ENCODE measurements at regions not wholly inside any gene's neighbourhood (a gene's known extent, or its start where the extent isn't known, plus 50 kb on each side); places are given as distances from the start of the nearest gene placed in this dataset.

GRCh38 chr14:98118749-98119148 lies 1153.2 kb downstream of the BCL11B start:
- H3K27ac ChIP-seq (ENCODE audit: low read depth, low read length): no peak overlapping the region
- no peak overlapping the region for H3K4me3 ChIP-seq (ENCODE audit: low read depth, low read length)
- CTCF ChIA-PET: no interaction called here
- no peak for DNase-seq (ENCODE audit: low read depth, low spot score)
- POLR2A ChIA-PET: no interaction called here
- H3K27me3 ChIP-seq (ENCODE audit: control insufficient read depth, insufficient read depth, low read length): no peaks in the 10 kb centered on the region
- H3K9me3 ChIP-seq (ENCODE audit: control insufficient read depth, insufficient read depth, low read length): peaks cover 14% of the 10 kb centered on the region
- TF ChIP-seq CTCF (IDR thresholded peaks at IDR 0.05; ENCODE audit: low read depth, low read length): no peak

DNA sequence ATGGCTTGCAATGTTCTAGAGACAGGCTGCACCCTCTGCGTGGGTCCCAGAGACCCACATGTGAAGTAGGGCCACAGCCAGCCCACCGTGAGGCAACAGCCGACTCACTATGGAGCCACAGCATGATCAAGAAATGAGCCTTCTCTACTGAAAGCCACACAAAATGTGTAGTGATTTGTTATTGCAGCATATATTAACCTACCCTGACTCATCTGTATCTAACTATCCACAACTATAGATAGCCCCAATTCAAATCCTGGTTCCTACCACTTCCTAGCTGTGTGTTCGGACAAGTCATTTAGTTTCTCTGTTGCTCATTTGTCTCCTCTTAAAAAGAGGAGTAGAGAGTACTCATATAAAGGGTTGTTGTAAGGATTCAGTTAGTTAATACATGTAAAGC lies 1152.3 kb downstream of the BCL11B start:
- POLR2A ChIA-PET: no interaction called here

DNA sequence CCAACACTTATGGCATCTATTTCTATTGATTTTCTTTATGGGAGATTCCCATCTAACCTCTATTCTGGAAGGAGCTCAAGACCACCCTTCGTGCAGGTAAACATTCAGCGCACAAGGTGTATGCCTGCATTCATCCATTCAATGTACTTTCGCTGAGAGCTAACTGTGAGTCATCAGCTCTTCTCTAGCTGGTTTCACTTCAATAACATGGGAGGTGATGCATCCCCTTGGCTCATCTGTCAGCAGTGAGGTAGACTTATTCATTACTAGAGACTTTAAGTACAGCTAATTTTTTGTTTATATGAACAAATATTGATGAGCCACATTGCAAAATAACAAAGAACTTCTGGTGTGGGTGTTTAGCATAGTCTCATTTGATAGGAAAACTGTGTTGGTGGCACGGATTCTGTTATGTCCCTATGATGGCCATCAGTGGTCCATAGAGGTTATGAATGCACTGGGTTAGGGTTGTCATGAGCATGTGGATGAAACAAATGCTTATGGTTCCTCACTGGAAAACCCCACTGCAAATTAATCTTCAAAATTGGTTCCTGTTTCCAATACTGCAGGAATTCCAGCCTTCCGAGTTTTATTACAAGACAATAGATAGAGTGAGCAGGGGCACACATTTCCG lies 1151.0 kb downstream of the BCL11B start:
- TF ChIP-seq CTCF (IDR thresholded peaks at IDR 0.05; ENCODE audit: low read depth, low read length): no peak
- Histone ChIP-seq H3K4me3 (ENCODE audit: low read depth, low read length) (no peak overlapping the region), H3K9me3 (ENCODE audit: control insufficient read depth, insufficient read depth, low read length) (peaks cover 18% of the 10 kb centered on the region), H3K27me3 (ENCODE audit: control insufficient read depth, insufficient read depth, low read length) (no peaks in the 10 kb centered on the region), H3K27ac (ENCODE audit: low read depth, low read length) (no peak overlapping the region)
- DNase-seq (ENCODE audit: low read depth, low spot score): no peak
- ChIA-PET POLR2A (no interaction called here), CTCF (no interaction called here)

More for the DNA sequence above, 1152.3 kb downstream of the BCL11B start:
- TF ChIP-seq CTCF (IDR thresholded peaks at IDR 0.05; ENCODE audit: low read depth, low read length): no peak
- no peak for DNase-seq (ENCODE audit: low read depth, low spot score)
- CTCF ChIA-PET: no interaction called here
- Histone ChIP-seq H3K27me3 (ENCODE audit: control insufficient read depth, insufficient read depth, low read length) (no peaks in the 10 kb centered on the region), H3K27ac (ENCODE audit: low read depth, low read length) (no peak overlapping the region), H3K4me3 (ENCODE audit: low read depth, low read length) (no peak overlapping the region), H3K9me3 (ENCODE audit: control insufficient read depth, insufficient read depth, low read length) (peaks cover 19% of the 10 kb centered on the region)

DNA sequence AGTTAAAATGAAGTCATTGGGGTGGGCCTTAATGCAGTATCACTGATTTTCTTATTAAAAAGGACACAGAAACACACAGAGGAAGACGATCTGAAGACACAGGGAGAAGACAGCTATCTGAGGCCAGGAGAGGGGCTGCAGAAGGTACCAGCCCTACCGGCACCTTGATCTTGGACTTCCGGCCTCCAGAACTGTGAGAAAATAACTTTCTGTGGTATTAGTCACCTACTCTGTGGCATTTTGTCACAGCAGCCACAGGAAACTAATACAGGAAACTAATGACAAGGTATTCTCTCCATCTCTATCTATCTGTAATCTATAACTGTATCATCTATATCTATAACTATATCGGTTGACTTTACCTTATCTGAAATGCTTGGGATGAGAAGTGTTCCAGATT lies 1149.5 kb downstream of the BCL11B start:
- no peak for TF ChIP-seq CTCF (IDR thresholded peaks at IDR 0.05; ENCODE audit: low read depth, low read length)
- POLR2A ChIA-PET: no interaction called here
- CTCF ChIA-PET: no interaction called here
- no peak for DNase-seq (ENCODE audit: low read depth, low spot score)
- no peak overlapping the region for H3K4me3 ChIP-seq (ENCODE audit: low read depth, low read length)
- no peak overlapping the region for H3K27ac ChIP-seq (ENCODE audit: low read depth, low read length)
- H3K27me3 ChIP-seq (ENCODE audit: control insufficient read depth, insufficient read depth, low read length): no peaks in the 10 kb centered on the region
- H3K9me3 ChIP-seq (ENCODE audit: control insufficient read depth, insufficient read depth, low read length): peaks cover 19% of the 10 kb centered on the region

GRCh38 chr14:98130691-98131090 lies 1141.3 kb downstream of the BCL11B start:
- CTCF ChIA-PET: no interaction called here
- DNase-seq (ENCODE audit: low read depth, low spot score): no peak
- no peaks in the 10 kb centered on the region for H3K27me3 ChIP-seq (ENCODE audit: control insufficient read depth, insufficient read depth, low read length)
- no peak overlapping the region for H3K4me3 ChIP-seq (ENCODE audit: low read depth, low read length)
- H3K27ac ChIP-seq (ENCODE audit: low read depth, low read length): no peak overlapping the region
- TF ChIP-seq CTCF (IDR thresholded peaks at IDR 0.05; ENCODE audit: low read depth, low read length): no peak
- H3K9me3 ChIP-seq (ENCODE audit: control insufficient read depth, insufficient read depth, low read length): peaks cover 22% of the 10 kb centered on the region
- POLR2A ChIA-PET: no interaction called here

Data from AG04450 (cell line).